NCI-H82 treated with DMSO at 0.1 percent for 48 hours (cell line): ENCODE measurements at regions not wholly inside any gene's neighbourhood (a gene's known extent, or its start where the extent isn't known, plus 50 kb on each side); places are given as distances from the start of the nearest gene placed in this dataset.
"Not testable (repeated sequence)": the region's sequence is repeated elsewhere in the genome, so short reads cannot be mapped to it uniquely, and the experiment has no call there.

ENCODE experiments used
- DNase-seq: peaks from one replicate; lab custom pipeline; 2025; ENCODE audit not compliant: unreplicated experiment; lab: John Stamatoyannopoulos, UW

DNA sequence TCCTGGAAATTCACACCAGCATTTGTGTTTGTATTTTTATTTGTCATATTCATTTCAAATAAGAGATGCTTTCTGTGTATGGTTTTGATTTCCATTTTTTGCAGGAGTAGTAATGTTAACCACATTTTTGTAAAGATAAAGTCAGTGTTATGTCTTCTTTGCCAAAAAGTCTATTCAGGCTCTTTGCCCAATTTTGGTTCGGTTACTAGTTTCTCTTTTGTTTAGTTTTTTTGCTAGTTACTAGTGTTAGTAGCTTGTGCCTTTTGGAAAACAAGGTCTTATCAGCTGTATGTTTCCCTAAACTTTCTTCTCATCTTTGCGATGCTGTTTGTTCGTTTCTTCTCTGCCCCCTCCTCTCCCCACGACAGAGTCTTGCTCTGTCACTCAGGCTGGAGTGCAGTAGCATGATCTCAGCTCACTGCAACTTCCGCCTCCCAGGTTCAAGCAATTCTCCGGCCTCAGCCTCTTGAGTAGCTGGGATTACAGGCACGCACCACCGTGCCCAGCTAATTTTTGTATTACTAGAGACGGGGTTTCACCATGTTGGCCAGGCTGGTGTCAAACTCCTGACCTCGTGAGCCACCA, 112.3 kb upstream of the GRK3 start:
- no peak for DNase-seq

DNA sequence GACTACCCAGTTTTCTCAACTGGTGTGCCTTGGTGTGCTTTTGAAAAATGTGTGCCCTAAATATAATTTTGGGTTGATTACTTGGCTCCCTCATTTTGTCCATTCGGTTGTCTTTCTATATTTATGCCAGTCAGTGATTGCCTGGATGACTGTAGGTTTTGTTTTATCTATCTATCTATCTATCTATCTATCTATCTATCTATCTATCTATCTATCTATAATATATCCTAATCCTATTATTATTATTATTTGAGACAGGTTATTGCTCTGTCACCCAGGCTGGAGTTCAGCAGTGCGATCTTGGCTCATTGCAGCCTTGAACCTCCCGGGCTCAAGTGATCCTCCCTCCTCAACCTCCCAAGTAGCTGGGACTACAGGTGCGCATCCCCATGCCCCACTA, 111.4 kb upstream of the GRK3 start:
- DNase-seq: no peak

DNA sequence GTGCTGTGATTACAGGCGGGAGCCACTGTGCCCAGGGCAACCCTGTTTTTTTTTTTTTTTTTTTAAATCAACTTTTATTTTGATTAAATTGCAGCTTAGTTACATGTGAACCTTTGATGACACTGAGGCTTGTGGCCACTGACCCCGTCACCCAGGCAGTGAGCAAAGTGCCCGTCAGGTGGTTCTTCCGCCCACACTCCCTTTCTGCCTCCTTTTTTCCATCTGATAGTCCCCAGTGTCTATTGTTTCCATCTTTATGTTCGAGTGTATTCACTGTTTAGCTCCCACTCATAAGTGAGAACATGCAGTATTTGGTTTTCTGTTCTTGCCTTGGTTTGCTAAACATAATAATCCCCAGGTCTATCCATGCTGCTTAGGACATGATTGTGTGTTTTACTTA, 110.9 kb upstream of the GRK3 start:
- DNase-seq: no peak

DNA sequence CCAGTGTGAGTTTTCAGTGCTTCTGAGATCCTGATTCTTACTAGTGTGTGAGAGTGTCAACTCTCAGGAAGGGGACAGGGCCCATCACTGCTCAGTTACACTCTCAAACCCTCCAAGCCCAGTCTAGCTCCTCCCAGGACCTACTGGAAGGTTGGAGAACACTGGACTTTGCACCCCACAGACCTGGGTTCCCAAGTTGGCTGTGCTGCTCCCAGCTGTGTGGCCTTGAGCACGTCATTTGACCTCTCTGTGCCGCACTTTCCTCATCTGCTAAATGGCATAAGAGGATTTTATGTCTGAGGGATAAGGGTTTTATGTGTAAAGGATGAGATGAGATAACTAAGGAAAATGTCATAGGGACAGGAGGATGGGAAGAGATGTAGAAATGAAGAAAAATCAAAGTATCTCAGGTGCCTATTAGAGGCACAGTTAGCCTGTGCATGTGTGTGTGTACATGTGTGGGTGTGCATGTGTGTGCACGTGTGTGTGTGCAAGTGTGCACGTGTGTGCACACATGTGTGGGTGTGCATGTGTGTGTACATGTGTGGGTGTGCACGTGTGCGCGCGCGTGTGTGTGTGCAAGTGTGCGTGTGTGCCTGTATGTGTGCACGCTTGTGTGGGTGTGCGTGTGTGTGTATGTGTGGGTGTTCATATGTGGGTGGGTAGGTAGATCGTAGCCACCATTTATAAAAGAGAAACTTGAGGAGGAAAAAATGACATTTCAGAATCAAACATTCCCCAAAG, 108.0 kb upstream of the GRK3 start:
- DNase-seq: not testable (repeated sequence)

DNA sequence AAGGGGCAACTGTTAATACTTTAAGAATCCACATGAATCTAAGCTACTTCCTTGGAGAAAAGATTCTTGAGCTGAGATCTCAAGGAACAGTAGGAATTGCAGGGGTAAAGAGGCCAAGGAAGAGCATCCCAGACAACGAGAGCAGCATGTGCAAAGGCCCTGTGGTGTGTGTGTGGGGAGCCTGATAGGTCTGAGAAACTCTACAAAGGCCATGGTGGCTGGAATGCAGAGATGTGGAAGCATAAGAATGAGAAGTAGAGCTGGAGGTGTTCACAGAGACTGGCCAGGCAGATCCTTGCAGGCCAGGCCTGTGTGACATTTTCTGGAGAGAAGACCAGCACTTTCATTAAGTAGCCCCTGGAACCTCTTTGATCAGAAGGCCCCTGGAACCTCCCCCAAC, 105.8 kb upstream of the GRK3 start:
- not testable (repeated sequence) for DNase-seq

DNA sequence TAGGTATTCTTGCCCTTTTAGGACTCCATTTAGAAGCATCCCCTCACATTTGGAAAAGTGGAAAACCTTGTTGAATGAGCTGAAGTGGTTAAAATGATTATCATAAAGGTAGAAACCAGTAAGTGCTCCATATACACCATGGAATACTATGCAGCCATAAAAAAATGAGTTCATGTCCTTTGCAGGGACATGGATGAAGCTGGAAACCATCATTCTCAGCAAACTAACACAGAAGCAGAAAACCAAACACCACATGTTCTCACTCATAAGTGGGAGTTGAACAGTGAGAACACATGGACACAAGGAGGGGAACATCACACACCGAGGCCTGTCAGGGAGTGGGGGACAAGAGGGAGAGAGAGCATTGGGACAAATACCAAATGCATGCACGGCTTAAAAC, 103.8 kb upstream of the GRK3 start:
- DNase-seq: not testable (repeated sequence)

DNA sequence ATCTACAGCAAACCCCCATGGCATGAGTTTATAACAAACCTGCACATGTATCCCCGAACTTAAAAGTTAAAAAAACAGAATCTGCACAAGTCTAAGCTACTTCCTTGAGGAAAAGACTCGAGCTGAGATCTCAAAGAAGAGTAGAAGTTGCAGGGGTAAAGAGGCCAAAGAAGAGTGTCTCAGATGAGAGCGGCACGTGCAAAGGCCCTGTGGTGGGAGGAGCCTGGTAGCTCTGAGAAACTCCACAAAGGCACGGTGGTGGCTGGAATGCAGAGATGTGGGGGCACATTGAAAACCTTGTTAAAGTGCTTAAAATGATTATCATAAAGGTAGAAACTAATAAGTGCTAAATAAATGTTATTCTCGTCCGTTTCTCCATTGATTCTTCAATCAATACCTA, 103.2 kb upstream of the GRK3 start:
- DNase-seq: no peak

DNA sequence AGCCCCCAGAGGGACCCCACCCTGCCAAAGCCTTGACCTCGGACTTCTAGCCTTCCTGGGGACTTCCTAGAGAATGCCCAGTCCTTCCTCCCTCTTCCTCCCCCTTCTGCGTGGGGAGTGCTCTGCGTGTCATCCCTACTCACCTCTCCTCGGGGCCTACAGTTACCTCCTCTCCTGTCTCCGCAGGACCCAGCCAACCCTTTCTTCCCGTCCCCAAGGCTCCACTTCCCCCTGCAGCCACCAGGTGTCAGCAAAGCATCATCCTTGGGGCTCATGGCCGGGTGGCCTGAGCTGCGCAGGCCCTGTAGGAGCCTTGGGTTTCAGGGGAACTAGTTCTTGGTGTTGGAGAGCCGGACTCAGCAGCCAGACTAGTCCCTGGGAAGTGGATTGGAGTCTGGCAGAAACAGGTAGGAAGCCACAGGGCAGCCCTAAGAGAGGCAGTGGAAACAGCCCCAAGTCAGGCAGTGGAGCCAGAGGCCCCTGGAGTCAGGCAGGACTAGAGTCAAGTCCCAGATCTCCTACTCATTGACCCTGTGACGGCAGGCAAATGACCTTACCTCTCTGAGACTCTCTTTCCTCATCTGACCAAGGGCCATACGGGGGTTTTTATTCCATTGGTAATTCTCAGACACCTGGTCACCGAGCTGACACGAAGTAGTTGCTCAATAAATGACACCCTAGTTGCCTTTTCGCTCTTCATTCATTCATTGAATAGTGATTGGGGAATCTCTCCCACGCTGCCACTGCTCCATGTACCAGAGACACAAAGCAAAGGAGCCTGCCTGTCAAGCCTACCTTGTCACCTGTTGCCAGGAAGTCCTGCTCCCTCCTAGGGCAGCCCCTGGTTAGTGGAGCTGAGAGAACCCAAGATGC, 101.8 kb upstream of the GRK3 start:
- peak; percentile 30 for DNase-seq

DNA sequence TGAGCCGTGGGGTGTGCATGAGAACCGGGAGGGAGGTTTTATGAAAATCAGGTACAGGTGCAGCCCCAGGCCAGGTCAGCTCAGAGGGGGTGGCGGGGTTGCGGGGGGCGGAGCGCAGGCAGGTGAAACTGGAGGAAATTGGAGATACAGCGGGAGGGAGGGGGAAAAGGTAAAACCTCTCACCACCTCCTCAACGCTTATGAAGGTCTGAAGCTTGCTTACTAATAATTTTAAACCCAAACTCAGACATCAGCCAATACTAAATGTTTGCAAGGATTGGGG, 101.2 kb upstream of the GRK3 start:
- not testable (repeated sequence) for DNase-seq

DNA sequence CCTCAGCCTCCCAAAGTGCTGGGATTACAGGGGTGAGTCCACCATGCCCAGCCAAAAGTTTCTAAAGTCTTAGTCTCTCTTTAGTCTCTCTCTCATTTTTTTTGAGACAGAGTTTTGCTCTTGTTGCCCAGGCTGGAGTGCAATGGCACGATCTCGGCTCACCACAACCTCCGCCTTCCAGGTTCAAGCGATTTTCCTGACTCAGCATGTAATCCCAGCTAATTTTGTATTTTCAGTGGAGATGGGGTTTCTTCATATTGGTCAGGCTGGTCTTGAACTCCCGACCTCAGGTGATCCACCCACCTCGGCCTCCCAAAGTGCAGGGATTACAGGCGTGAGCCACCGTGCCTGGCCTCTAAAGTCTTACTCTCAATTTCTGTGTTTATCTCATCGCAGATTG, 100.1 kb upstream of the GRK3 start:
- not testable (repeated sequence) for DNase-seq

DNA sequence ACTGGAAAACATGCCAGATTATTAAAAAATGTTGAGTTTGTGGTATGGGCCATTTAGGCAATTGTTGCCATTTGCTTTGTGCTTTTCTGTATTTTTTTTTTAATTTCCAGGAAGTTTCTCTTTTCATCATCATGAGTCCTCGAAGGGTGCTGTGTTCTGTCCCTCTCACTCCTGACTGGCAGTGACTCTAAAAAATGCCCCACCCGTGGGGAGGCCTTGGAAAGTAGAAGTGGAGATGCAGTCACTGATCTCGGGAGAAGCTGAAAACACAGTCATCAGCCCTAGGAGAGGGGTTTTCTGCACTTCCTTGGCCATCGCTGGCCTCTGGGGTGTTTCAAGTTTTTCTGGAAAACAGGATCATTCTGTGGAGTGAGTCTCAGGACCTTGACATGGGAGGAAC, 98.5 kb upstream of the GRK3 start:
- no peak for DNase-seq

DNA sequence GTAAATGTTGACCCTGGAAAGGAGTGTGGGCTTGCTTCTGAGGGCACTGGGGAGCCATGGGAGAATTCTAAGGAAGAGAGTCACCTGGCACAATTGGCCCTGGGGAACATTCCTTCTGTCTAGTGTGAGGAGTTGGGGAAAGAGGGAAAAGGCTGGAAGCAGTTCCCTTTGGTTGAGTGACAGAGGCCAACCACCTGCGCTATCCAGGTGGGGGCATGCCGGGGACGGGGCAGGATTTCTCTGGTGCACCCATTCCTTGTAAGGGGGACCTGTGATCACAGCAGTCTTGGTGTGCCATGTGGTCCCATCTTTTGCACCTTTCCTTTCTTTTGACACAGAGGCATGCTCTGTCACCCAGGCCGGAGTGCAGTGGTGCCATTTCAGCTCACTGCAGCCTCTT, 92.1 kb upstream of the GRK3 start:
- no peak for DNase-seq

DNA sequence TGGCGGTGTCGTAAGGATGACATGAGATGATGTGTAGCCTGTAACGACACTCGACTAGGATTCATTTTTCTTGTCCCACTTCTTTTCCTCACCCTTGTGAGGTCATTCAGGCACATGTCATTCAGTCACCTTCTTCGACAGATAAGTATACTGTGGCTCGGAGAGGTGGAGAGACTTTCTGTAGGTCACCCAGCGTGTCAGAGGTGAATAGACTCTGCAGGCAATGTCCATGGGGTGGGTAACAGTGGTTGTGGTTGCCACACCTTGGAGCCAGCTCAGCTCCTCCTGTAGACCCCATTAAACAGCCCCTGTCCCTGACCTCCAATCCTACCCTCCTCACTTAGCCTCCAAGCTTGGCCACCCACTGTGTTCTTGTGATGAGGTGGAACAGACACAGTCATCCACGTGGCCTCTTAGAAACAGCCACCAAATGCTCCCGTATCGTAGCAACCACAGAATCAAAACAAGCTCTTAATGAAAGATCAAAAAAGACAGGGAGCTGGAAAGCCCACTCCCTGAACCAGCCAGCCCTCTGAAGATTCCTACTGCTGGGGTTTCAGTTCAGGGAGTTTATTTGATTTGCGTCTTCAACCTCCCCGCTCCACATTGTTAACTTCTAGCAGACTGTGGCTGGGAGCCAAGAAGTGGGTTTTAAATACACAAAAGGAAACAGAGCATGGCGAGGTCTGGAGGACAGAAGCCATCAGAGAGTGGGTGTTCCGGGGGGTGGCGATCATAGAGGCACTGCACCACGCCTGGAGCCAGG, 89.0 kb upstream of the GRK3 start:
- no peak for DNase-seq

DNA sequence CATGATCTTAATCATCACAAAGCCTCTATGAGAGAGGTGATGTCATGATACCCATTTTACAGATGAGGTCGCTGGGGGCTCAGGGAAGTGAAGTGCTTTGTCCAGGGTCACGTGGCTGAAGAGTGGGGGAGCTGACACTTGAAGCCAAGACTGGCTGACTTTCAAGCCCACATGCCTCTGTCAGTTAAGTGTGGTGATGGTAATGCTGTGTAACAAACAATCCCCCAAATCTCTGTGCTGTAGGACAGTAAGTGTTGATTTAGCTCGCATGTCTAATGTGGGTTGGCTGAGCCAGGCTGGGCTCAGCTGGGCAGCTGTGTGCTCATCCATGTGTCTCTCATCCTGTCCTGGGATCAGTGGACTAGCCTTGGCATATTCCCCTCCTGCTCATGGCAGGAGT, 87.1 kb upstream of the GRK3 start:
- no peak for DNase-seq

DNA sequence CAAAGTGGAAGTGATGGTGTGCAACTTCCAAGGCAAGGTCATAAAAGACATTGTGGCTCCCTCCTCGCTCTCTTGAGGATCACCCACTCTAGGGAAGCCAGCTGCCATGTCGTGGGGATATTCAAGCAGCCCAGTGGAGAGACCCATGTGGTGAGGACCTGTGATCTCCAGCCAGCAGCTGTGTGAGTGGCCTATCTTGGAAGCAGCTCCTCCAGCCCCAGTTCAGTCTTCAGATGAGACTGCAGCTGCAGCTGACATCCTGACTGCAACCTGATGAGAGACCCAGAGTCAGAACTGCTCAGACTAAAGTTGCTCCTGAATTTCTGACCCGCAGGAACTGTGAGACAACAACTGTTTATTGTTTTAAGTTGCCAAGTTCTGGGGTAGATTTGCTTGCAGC, 86.4 kb upstream of the GRK3 start:
- DNase-seq: no peak

DNA sequence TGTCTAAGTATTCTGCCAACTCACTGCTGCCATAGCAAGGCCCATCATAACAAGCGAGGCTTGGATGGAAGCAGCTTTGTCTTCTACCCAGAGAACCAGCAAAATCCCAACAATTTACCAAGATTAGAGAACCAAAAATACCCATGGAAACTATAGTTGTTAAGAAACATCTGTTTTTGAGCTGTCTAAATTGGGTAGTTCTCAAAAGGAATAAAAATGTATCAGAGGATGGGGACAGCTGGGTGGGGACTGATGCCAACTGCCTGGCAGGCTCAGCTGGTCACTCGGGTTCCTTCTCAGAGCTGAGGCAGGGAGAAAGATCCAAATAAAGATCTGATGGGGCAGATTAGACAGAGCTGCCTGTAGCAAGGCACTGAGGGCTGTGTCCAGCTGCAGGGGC, 85.9 kb upstream of the GRK3 start:
- DNase-seq: no peak

DNA sequence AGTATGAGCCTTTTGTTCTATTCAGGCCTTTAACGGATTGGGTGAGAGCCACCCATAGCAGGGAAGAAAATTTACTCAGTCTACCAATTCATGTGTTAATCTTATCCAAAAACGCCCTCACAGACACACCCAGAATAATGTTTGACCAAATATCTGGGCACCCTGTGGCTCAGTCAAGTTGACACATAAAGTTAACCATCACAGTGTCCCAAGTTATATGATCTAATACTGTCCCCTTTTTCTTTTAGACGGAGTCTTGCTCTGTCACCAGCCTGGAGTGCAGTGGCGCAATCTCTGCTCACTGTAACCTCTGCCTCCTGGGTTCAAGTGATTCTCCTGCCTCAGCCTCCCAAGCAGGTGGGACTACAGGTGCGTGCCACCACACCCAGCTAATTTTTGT, 83.6 kb upstream of the GRK3 start:
- not testable (repeated sequence) for DNase-seq

DNA sequence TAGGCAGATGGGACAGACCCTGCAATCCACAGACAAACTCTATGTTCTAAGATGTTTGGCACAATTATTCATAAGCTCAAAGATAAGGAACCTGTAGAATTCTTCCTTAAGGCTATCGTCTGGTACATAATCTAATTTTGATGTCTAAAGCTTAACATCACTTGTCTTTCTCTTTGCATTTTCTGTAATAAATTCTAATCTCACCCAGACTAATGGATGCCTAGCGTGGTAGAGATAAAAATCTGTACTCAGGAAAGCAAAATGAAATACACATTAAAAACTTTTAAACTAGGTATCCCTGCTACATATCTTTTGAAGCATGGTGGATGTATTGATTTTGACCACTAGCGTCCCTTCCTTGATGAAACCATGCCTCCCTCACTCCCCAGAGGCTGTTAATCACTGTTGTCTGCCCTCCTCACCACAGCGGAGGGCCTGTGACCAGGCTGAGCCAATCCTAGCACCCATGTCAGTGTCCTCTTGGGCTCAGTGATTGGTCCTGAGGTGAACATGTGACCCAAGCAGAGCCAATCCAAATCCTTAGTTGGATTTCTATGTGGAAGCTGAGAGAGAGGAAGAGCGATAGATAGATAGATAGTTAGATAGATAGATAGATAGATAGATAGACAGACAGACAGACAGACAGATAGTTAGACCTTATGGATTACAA, 82.2 kb upstream of the GRK3 start:
- peak; percentile 9 for DNase-seq

DNA sequence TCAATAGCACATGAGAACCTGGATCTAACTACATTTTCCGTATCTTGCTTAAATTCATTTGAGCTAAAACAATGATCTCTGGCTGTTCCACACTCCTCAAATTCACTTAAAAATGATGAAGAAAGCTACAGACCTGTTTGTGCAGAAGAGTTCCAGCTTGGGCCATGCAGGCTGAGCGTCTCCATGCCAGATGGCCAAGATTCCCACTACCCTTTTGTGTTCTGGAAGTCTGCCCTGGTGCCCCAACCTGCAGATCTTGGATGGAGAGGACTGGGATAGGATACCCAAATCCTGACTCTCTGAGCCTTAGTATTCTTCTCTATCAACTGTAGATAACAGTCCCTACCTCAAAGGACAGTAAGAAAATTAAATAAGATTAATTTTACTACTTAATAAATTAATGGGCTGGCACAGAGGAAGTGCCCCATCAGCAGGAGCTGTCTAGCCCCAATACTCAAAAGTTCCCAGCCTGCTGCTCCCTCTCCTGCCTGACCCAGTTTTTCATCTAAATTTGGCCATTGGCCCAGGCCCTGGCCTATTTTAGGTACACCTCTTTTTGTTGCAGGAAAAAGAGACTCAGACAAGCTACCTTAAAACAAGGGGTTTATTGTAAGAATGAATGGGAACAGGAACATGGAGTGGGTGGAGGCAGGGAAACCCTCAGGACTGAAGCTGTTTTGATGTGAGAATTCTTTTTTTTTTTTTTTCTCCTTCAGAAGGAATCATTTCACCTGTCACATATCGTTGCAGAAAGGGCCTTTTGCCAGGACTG, 81.4 kb upstream of the GRK3 start:
- DNase-seq: no peak

DNA sequence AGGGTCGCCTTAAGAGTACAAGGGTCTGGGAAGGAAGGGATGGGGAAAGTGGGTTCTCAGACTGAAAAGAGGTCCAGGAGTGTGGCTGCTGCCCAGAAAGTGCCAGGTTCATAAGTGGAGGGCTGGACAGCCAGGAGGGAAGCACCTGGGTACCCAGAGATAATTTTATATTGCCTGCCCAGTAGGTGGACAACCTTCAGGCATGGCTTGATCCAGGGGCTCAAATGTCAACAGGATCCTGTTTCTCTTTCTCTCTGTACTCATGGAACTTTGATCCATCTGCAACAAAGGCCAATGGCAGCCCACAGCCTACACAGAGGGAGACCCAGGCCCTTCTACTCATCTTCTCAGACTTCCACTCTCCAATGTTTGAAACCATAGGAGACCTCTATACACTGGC, 80.5 kb upstream of the GRK3 start:
- DNase-seq: no peak
